MM.1S (cell line): ENCODE measurements at regions not wholly inside any gene's neighbourhood (a gene's known extent, or its start where the extent isn't known, plus 50 kb on each side); places are given as distances from the start of the nearest gene placed in this dataset.

Source experiments
- EZH2 ChIP-seq: fragments of 300-600 bp; sonication (generic); optimal IDR thresholded peaks from 2 replicates; pipeline ENCODE3; 2017; ENCODE audit warnings: low read depth, mild to moderate bottlenecking, antibody characterized with exemption, low read length, mixed read lengths
- TF ChIP-seq, protein P1 (sequence below): fragments of 300-600 bp; sonication (generic); IDR thresholded peaks from 2 replicates; pipeline ENCODE4 v1.5.1; 2016; ENCODE audit warnings: antibody characterized with exemption, low read length, mixed read lengths

DNA sequence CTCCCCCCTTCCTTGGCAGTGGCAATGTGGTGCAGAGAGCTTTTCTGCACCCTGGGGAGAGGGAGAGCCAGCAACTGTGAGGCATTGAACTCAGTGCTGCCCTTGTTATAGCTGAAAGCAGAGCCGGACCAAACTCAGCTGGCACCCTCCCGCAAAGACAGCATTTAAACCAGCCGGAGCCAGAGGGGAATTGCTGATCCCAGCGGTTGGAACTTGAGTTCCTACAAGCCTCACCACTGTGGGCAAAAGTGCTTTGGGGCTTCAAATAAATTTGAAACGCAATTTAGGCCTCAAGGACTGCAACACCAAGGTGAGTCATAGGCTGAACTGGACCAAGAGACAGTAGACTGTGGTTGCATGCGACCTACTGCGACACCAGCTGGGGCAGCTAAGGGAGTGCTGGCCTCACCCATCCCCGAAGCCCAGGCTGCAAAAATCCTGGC, 207.6 kb upstream of the CDKN2B start:
- TF ChIP-seq, protein P1, sequence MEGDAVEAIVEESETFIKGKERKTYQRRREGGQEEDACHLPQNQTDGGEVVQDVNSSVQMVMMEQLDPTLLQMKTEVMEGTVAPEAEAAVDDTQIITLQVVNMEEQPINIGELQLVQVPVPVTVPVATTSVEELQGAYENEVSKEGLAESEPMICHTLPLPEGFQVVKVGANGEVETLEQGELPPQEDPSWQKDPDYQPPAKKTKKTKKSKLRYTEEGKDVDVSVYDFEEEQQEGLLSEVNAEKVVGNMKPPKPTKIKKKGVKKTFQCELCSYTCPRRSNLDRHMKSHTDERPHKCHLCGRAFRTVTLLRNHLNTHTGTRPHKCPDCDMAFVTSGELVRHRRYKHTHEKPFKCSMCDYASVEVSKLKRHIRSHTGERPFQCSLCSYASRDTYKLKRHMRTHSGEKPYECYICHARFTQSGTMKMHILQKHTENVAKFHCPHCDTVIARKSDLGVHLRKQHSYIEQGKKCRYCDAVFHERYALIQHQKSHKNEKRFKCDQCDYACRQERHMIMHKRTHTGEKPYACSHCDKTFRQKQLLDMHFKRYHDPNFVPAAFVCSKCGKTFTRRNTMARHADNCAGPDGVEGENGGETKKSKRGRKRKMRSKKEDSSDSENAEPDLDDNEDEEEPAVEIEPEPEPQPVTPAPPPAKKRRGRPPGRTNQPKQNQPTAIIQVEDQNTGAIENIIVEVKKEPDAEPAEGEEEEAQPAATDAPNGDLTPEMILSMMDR, result no peak
- TF ChIP-seq EZH2, result no peak
